WTC11 (cell line): ENCODE measurements at regions not wholly inside any gene's neighbourhood (a gene's known extent, or its start where the extent isn't known, plus 50 kb on each side); places are given as distances from the start of the nearest gene placed in this dataset.

Source experiments
- ATAC-seq: fragments of 200-7000 bp; cut with Tn5 transposase; 2 replicates; pipeline ENCODE4 v1.10.0; 2021; ENCODE audit warnings: mild to moderate bottlenecking, moderate library complexity
- CTCF ChIA-PET: fragments of 300-600 bp; sonication (Branson Sonifier 250); formaldehyde crosslinking; loops from one replicate; lab custom pipeline; 2021; ENCODE audit warnings: antibody characterized with exemption; lab: Charles Lee
- POLR2A ChIA-PET: fragments of 350-600 bp; sonication (Branson Sonifier 250); formaldehyde crosslinking; loops from one replicate; lab custom pipeline; 2021; ENCODE audit warnings: antibody characterized with exemption; lab: Charles Lee
- DNase-seq: peaks from one replicate; pipeline ENCODE4 v3.0.0; 2021; ENCODE audit warnings: low spot score
- H3K27ac Mint-ChIP-seq: 2 replicates; pipeline ENCODE4 v1.8.0; 2021; ENCODE audit warnings: mixed read lengths
- H3K27me3 Mint-ChIP-seq: 2 replicates; pipeline ENCODE4 v1.8.0; 2021; ENCODE audit warnings: low read depth, mild to moderate bottlenecking, moderate library complexity, mixed read lengths
- H3K36me3 Mint-ChIP-seq: 2 replicates; pipeline ENCODE4 v1.8.0; 2021; ENCODE audit warnings: mixed read lengths
- H3K4me1 Mint-ChIP-seq: 2 replicates; pipeline ENCODE4 v1.8.0; 2022; ENCODE audit warnings: mixed read lengths
- H3K4me3 Mint-ChIP-seq: 2 replicates; pipeline ENCODE4 v1.8.0; 2021; ENCODE audit warnings: mild to moderate bottlenecking, moderate library complexity, mixed read lengths
- H3K9me3 Mint-ChIP-seq: 2 replicates; pipeline ENCODE4 v1.8.0; 2021; ENCODE audit warnings: mixed read lengths
- AR ChIP-seq: fragments of 250-450 bp; sonication (Bioruptor Pico); IDR thresholded peaks from 2 replicates; pipeline ENCODE4 v1.9.0; 2021; ENCODE audit warnings: mild to moderate bottlenecking
- ATF3 ChIP-seq: sonication (generic); formaldehyde crosslinking; conservative IDR thresholded peaks from 2 replicates; pipeline ENCODE4 v1.8.1; 2022; ENCODE audit warnings: mild to moderate bottlenecking, missing genetic modification reagents
- CBFB ChIP-seq: sonication (generic); formaldehyde crosslinking; IDR thresholded peaks from 2 replicates; pipeline ENCODE4 v1.8.1; 2022; ENCODE audit warnings: mild to moderate bottlenecking, low read depth, missing genetic modification reagents
- CDX4 ChIP-seq: fragments of 250-450 bp; sonication (Bioruptor Pico); IDR thresholded peaks from 2 replicates; pipeline ENCODE4 v1.9.0; 2021; ENCODE audit warnings: moderate library complexity, mild to moderate bottlenecking, inconsistent platforms, borderline replicate concordance
- CREM ChIP-seq: sonication (generic); formaldehyde crosslinking; IDR thresholded peaks from 2 replicates; pipeline ENCODE4 v1.8.1; 2022; ENCODE audit warnings: mild to moderate bottlenecking, missing genetic modification reagents, moderate library complexity
- E2F5 ChIP-seq: sonication (generic); formaldehyde crosslinking; IDR thresholded peaks from 2 replicates; pipeline ENCODE4 v1.8.1; 2022; ENCODE audit warnings: mild to moderate bottlenecking, moderate library complexity, missing genetic modification reagents
- ERG ChIP-seq: fragments of 250-450 bp; sonication (Bioruptor Pico); IDR thresholded peaks from 2 replicates; pipeline ENCODE4 v1.8.0; 2021; ENCODE audit warnings: mild to moderate bottlenecking
- FOXP4 ChIP-seq: sonication (generic); formaldehyde crosslinking; IDR thresholded peaks from 2 replicates; pipeline ENCODE4 v1.8.0; 2022; ENCODE audit warnings: mild to moderate bottlenecking, missing genetic modification reagents
- GRHL2 ChIP-seq: fragments of 250-450 bp; sonication (Bioruptor Pico); IDR thresholded peaks from 2 replicates; pipeline ENCODE4 v1.8.0; 2022; ENCODE audit warnings: mild to moderate bottlenecking, moderate library complexity; ENCODE audit not compliant: insufficient replicate concordance, severe bottlenecking
- HMGA2 ChIP-seq: fragments of 250-450 bp; sonication (Bioruptor Pico); IDR thresholded peaks from 2 replicates; pipeline ENCODE4 v1.4.0; 2021; ENCODE audit warnings: mild to moderate bottlenecking, moderate library complexity
- IRF2 ChIP-seq: sonication (generic); formaldehyde crosslinking; IDR thresholded peaks from 2 replicates; pipeline ENCODE4 v1.8.0; 2022; ENCODE audit warnings: low read depth, missing genetic modification reagents, borderline replicate concordance
- MXD4 ChIP-seq: fragments of 250-450 bp; sonication (Bioruptor Pico); IDR thresholded peaks from 2 replicates; pipeline ENCODE4 v1.8.0; 2021; ENCODE audit warnings: mild to moderate bottlenecking, moderate library complexity, borderline replicate concordance
- NR1H2 ChIP-seq: sonication (generic); formaldehyde crosslinking; IDR thresholded peaks from 2 replicates; pipeline ENCODE4 v1.9.0; 2021; ENCODE audit warnings: mild to moderate bottlenecking, moderate library complexity, missing genetic modification reagents
- OVOL2 ChIP-seq: fragments of 250-450 bp; sonication (Bioruptor Pico); IDR thresholded peaks from 2 replicates; pipeline ENCODE4 v1.9.0; 2021; ENCODE audit warnings: mild to moderate bottlenecking, borderline replicate concordance
- PRDM15 ChIP-seq: sonication (generic); formaldehyde crosslinking; IDR thresholded peaks from 2 replicates; pipeline ENCODE4 v1.8.0; 2022; ENCODE audit warnings: missing genetic modification reagents
- PRRX2 ChIP-seq: fragments of 250-450 bp; sonication (Bioruptor Pico); IDR thresholded peaks from 2 replicates; pipeline ENCODE4 v1.8.0; 2021; ENCODE audit warnings: mild to moderate bottlenecking
- SMAD4 ChIP-seq: sonication (generic); formaldehyde crosslinking; IDR thresholded peaks from 2 replicates; pipeline ENCODE4 v1.8.0; 2022; ENCODE audit warnings: mild to moderate bottlenecking, missing genetic modification reagents
- TEAD4 ChIP-seq: sonication (generic); formaldehyde crosslinking; IDR thresholded peaks from 2 replicates; pipeline ENCODE4 v1.8.0; 2022; ENCODE audit warnings: mild to moderate bottlenecking, missing genetic modification reagents
- ZMAT4 ChIP-seq: fragments of 250-450 bp; sonication (Bioruptor Pico); IDR thresholded peaks from 2 replicates; pipeline ENCODE4 v1.9.0; 2021; ENCODE audit warnings: mild to moderate bottlenecking
- ZNF121 ChIP-seq: sonication (generic); formaldehyde crosslinking; IDR thresholded peaks from 2 replicates; pipeline ENCODE4 v1.8.0; 2023; ENCODE audit warnings: missing genetic modification reagents
- ZNF219 ChIP-seq: sonication (generic); formaldehyde crosslinking; IDR thresholded peaks from 2 replicates; pipeline ENCODE4 v1.8.0; 2023; ENCODE audit warnings: missing genetic modification reagents, mild to moderate bottlenecking, borderline replicate concordance
- ZNF416 ChIP-seq: fragments of 250-450 bp; sonication (Bioruptor Pico); IDR thresholded peaks from 2 replicates; pipeline ENCODE4 v1.9.0; 2021; ENCODE audit warnings: mild to moderate bottlenecking, inconsistent platforms
- ZNF423 ChIP-seq: fragments of 250-450 bp; sonication (Bioruptor Pico); IDR thresholded peaks from 2 replicates; pipeline ENCODE4 v2.1.2; 2022; ENCODE audit warnings: mild to moderate bottlenecking, moderate library complexity

GRCh38 chr14:87879389-87879788, 113.6 kb downstream of the GALC start:
- ATAC-seq (no peak), DNase-seq (no peak)
- Mint-ChIP-seq H3K27ac (no peak overlapping the region), H3K9me3 (no peaks in the 10 kb centered on the region), H3K4me3 (no peak overlapping the region), H3K27me3 (no peaks in the 10 kb centered on the region; the same call in 1 of the 2 replicates), H3K4me1 (peaks cover 9% of the 10 kb centered on the region; the same call in 1 of the 2 replicates), H3K36me3 (no peaks in the 10 kb centered on the region)
- ChIA-PET CTCF (no interaction called here), POLR2A (no interaction called here)
- TF ChIP-seq SMAD4 (CRISPR knock-in tag), result no peak
- TF ChIP-seq ZNF219 (CRISPR knock-in tag), result no peak
- no peak for TF ChIP-seq ZMAT4 (CRISPR knock-in tag)
- no peak for TF ChIP-seq ZNF423
- TF ChIP-seq ZNF121 (CRISPR knock-in tag), result no peak
- no peak for TF ChIP-seq ATF3 (CRISPR knock-in tag)
- TF ChIP-seq OVOL2, result no peak
- TF ChIP-seq FOXP4 (CRISPR knock-in tag), result no peak
- TF ChIP-seq E2F5 (CRISPR knock-in tag), result no peak
- TF ChIP-seq, all 79 proteins: peak for 0

GRCh38 chr14:87878959-87879358, 114.0 kb downstream of the GALC start:
- ChIA-PET POLR2A (no interaction called here), CTCF (interaction anchor here (0.8 kb wide), 1 partner anchor 133 kb away, joined by 3 read pairs; no protein-coding TSS in a partner anchor)
- H3K4me1 Mint-ChIP-seq, result peaks cover 13% of the 10 kb centered on the region
- no peaks in the 10 kb centered on the region for H3K36me3 Mint-ChIP-seq
- H3K4me3 Mint-ChIP-seq, result no peak overlapping the region
- no peaks in the 10 kb centered on the region for H3K9me3 Mint-ChIP-seq
- DNase-seq (no peak), ATAC-seq (no peak)
- H3K27me3 Mint-ChIP-seq, result no peaks in the 10 kb centered on the region; the same call in 1 of the 2 replicates
- no peak overlapping the region for H3K27ac Mint-ChIP-seq
- TF ChIP-seq CBFB (no peak), HMGA2 (CRISPR knock-in tag) (no peak), AR (CRISPR knock-in tag) (no peak), IRF2 (CRISPR knock-in tag) (no peak), TEAD4 (CRISPR knock-in tag) (no peak), PRRX2 (CRISPR knock-in tag) (no peak), GRHL2 (CRISPR knock-in tag) (no peak), ERG (no peak), ZNF423 (no peak), CREM (CRISPR knock-in tag) (no peak), PRDM15 (CRISPR knock-in tag) (no peak), MXD4 (CRISPR knock-in tag) (no peak), CDX4 (CRISPR knock-in tag) (no peak), NR1H2 (CRISPR knock-in tag) (no peak), E2F5 (CRISPR knock-in tag) (no peak), ZNF416 (CRISPR knock-in tag) (no peak)
